ENCODE measurements at regions not wholly inside any gene's neighbourhood (a gene's known extent, or its start where the extent isn't known, plus 50 kb on each side); places are given as distances from the start of the nearest gene placed in this dataset.

GRCh38 chr14:34224221-34224620, 237.8 kb downstream of the SPTSSA start:
- Histone ChIP-seq H3K36me3 (ENCODE audit: control insufficient read depth in 3 of 3, insufficient read depth in 3 of 3, low read length in 3 of 3) (no peaks in the 10 kb centered on the region), H3K4me1 (ENCODE audit: control insufficient read depth in 3 of 3, insufficient read depth in 3 of 3, low read length in 3 of 3) (peaks cover 0 to 4% (median 3%) of the 10 kb centered on the region in 3 donors), H3K27me3 (ENCODE audit: control insufficient read depth in 3 of 3, insufficient read depth in 3 of 3, low read length in 3 of 3) (no peaks in the 10 kb centered on the region), H3K4me3 (ENCODE audit: low read length in 3 of 3) (no peak overlapping the region), H3K27ac (ENCODE audit: low read depth, low read length) (no peak overlapping the region), H3K9me3 (ENCODE audit: control insufficient read depth in 3 of 3, low read length in 3 of 3) (peaks cover 0 to 2% (median 0%) of the 10 kb centered on the region in 3 donors), H3K9ac (ENCODE audit: low read depth in 1 of 3, low read length in 3 of 3) (no peak overlapping the region)

- H3K4me1 ChIP-seq (ENCODE audit: control insufficient read depth in 3 of 3, insufficient read depth in 3 of 3, low read length in 3 of 3), result peaks cover 0 to 4% (median 3%) of the 10 kb centered on the region in 3 donors
- H3K4me3 ChIP-seq (ENCODE audit: low read length in 3 of 3), result no peak overlapping the region
- peaks cover 0 to 2% (median 0%) of the 10 kb centered on the region in 3 donors for H3K9me3 ChIP-seq (ENCODE audit: control insufficient read depth in 3 of 3, low read length in 3 of 3)
- H3K27ac ChIP-seq (ENCODE audit: low read depth, low read length), result no peak overlapping the region
- H3K27me3 ChIP-seq (ENCODE audit: control insufficient read depth in 3 of 3, insufficient read depth in 3 of 3, low read length in 3 of 3), result no peaks in the 10 kb centered on the region
- H3K36me3 ChIP-seq (ENCODE audit: control insufficient read depth in 3 of 3, insufficient read depth in 3 of 3, low read length in 3 of 3), result no peaks in the 10 kb centered on the region
- H3K9ac ChIP-seq (ENCODE audit: low read depth in 1 of 3, low read length in 3 of 3), result no peak overlapping the region
Measured at GRCh38 chr14:34223373-34224148, 238.5 kb downstream of the SPTSSA start.

GRCh38 chr14:34222867-34223266, 239.2 kb downstream of the SPTSSA start:
- H3K27ac ChIP-seq (ENCODE audit: low read depth, low read length), result no peak overlapping the region
- H3K4me1 ChIP-seq (ENCODE audit: control insufficient read depth in 3 of 3, insufficient read depth in 3 of 3, low read length in 3 of 3), result peaks cover 0 to 4% (median 2%) of the 10 kb centered on the region in 3 donors
- H3K4me3 ChIP-seq (ENCODE audit: low read length in 3 of 3), result no peak overlapping the region
- no peaks in the 10 kb centered on the region for H3K27me3 ChIP-seq (ENCODE audit: control insufficient read depth in 3 of 3, insufficient read depth in 3 of 3, low read length in 3 of 3)
- H3K9ac ChIP-seq (ENCODE audit: low read depth in 1 of 3, low read length in 3 of 3), result no peak overlapping the region
- peaks cover 0 to 2% (median 0%) of the 10 kb centered on the region in 3 donors for H3K9me3 ChIP-seq (ENCODE audit: control insufficient read depth in 3 of 3, low read length in 3 of 3)
- no peaks in the 10 kb centered on the region for H3K36me3 ChIP-seq (ENCODE audit: control insufficient read depth in 3 of 3, insufficient read depth in 3 of 3, low read length in 3 of 3)

- H3K4me1 ChIP-seq (ENCODE audit: control insufficient read depth in 3 of 3, insufficient read depth in 3 of 3, low read length in 3 of 3), result peaks cover 0 to 4% (median 0%) of the 10 kb centered on the region in 3 donors
- H3K9ac ChIP-seq (ENCODE audit: low read depth in 1 of 3, low read length in 3 of 3), result no peak overlapping the region
- H3K27me3 ChIP-seq (ENCODE audit: control insufficient read depth in 3 of 3, insufficient read depth in 3 of 3, low read length in 3 of 3), result no peaks in the 10 kb centered on the region
- H3K4me3 ChIP-seq (ENCODE audit: low read length in 3 of 3), result no peak overlapping the region
- H3K27ac ChIP-seq (ENCODE audit: low read depth, low read length), result no peak overlapping the region
- H3K9me3 ChIP-seq (ENCODE audit: control insufficient read depth in 3 of 3, low read length in 3 of 3), result peaks cover 0 to 2% (median 0%) of the 10 kb centered on the region in 3 donors
- H3K36me3 ChIP-seq (ENCODE audit: control insufficient read depth in 3 of 3, insufficient read depth in 3 of 3, low read length in 3 of 3), result no peaks in the 10 kb centered on the region
Measured at GRCh38 chr14:34222122-34222521, 239.9 kb downstream of the SPTSSA start.

GRCh38 chr14:34220921-34221320, 241.1 kb downstream of the SPTSSA start:
- Histone ChIP-seq H3K27me3 (ENCODE audit: control insufficient read depth in 3 of 3, insufficient read depth in 3 of 3, low read length in 3 of 3) (no peaks in the 10 kb centered on the region), H3K4me3 (ENCODE audit: low read length in 3 of 3) (no peak overlapping the region), H3K9me3 (ENCODE audit: control insufficient read depth in 3 of 3, low read length in 3 of 3) (peaks cover 0 to 2% (median 0%) of the 10 kb centered on the region in 3 donors), H3K4me1 (ENCODE audit: control insufficient read depth in 3 of 3, insufficient read depth in 3 of 3, low read length in 3 of 3) (peaks cover 0 to 4% (median 0%) of the 10 kb centered on the region in 3 donors), H3K27ac (ENCODE audit: low read depth, low read length) (no peak overlapping the region), H3K9ac (ENCODE audit: low read depth in 1 of 3, low read length in 3 of 3) (no peak overlapping the region), H3K36me3 (ENCODE audit: control insufficient read depth in 3 of 3, insufficient read depth in 3 of 3, low read length in 3 of 3) (no peaks in the 10 kb centered on the region)

- Histone ChIP-seq H3K4me3 (ENCODE audit: low read length in 3 of 3) (no peak overlapping the region), H3K9ac (ENCODE audit: low read depth in 1 of 3, low read length in 3 of 3) (no peak overlapping the region), H3K9me3 (ENCODE audit: control insufficient read depth in 3 of 3, low read length in 3 of 3) (peaks cover 0 to 2% (median 0%) of the 10 kb centered on the region in 3 donors), H3K27ac (ENCODE audit: low read depth, low read length) (no peak overlapping the region), H3K36me3 (ENCODE audit: control insufficient read depth in 3 of 3, insufficient read depth in 3 of 3, low read length in 3 of 3) (no peaks in the 10 kb centered on the region), H3K4me1 (ENCODE audit: control insufficient read depth in 3 of 3, insufficient read depth in 3 of 3, low read length in 3 of 3) (peaks cover 0 to 4% (median 0%) of the 10 kb centered on the region in 3 donors), H3K27me3 (ENCODE audit: control insufficient read depth in 3 of 3, insufficient read depth in 3 of 3, low read length in 3 of 3) (no peaks in the 10 kb centered on the region)
Measured at GRCh38 chr14:34220378-34220706, 241.7 kb downstream of the SPTSSA start.

GRCh38 chr14:34219661-34220377, 242.2 kb downstream of the SPTSSA start:
- Histone ChIP-seq H3K9me3 (ENCODE audit: control insufficient read depth in 3 of 3, low read length in 3 of 3) (peaks cover 0 to 2% (median 0%) of the 10 kb centered on the region in 3 donors), H3K4me1 (ENCODE audit: control insufficient read depth in 3 of 3, insufficient read depth in 3 of 3, low read length in 3 of 3) (peaks cover 0 to 4% (median 0%) of the 10 kb centered on the region in 3 donors), H3K36me3 (ENCODE audit: control insufficient read depth in 3 of 3, insufficient read depth in 3 of 3, low read length in 3 of 3) (no peaks in the 10 kb centered on the region), H3K27ac (ENCODE audit: low read depth, low read length) (no peak overlapping the region), H3K27me3 (ENCODE audit: control insufficient read depth in 3 of 3, insufficient read depth in 3 of 3, low read length in 3 of 3) (no peaks in the 10 kb centered on the region), H3K4me3 (ENCODE audit: low read length in 3 of 3) (no peak overlapping the region), H3K9ac (ENCODE audit: low read depth in 1 of 3, low read length in 3 of 3) (no peak overlapping the region)

GRCh38 chr14:34218881-34219280, 243.2 kb downstream of the SPTSSA start:
- peaks cover 0 to under 1% (median 0%) of the 10 kb centered on the region in 3 donors for H3K4me1 ChIP-seq (ENCODE audit: control insufficient read depth in 3 of 3, insufficient read depth in 3 of 3, low read length in 3 of 3)
- H3K27me3 ChIP-seq (ENCODE audit: control insufficient read depth in 3 of 3, insufficient read depth in 3 of 3, low read length in 3 of 3), result no peaks in the 10 kb centered on the region
- no peak overlapping the region for H3K9ac ChIP-seq (ENCODE audit: low read depth in 1 of 3, low read length in 3 of 3)
- H3K27ac ChIP-seq (ENCODE audit: low read depth, low read length), result no peak overlapping the region
- no peaks in the 10 kb centered on the region for H3K36me3 ChIP-seq (ENCODE audit: control insufficient read depth in 3 of 3, insufficient read depth in 3 of 3, low read length in 3 of 3)
- H3K9me3 ChIP-seq (ENCODE audit: control insufficient read depth in 3 of 3, low read length in 3 of 3), result peaks cover 0 to 2% (median 0%) of the 10 kb centered on the region in 3 donors
- H3K4me3 ChIP-seq (ENCODE audit: low read length in 3 of 3), result no peak overlapping the region

- Histone ChIP-seq H3K27me3 (ENCODE audit: control insufficient read depth in 3 of 3, insufficient read depth in 3 of 3, low read length in 3 of 3) (no peaks in the 10 kb centered on the region), H3K9me3 (ENCODE audit: control insufficient read depth in 3 of 3, low read length in 3 of 3) (peaks cover 0 to 2% (median 0%) of the 10 kb centered on the region in 3 donors), H3K4me1 (ENCODE audit: control insufficient read depth in 3 of 3, insufficient read depth in 3 of 3, low read length in 3 of 3) (no peaks in the 10 kb centered on the region), H3K4me3 (ENCODE audit: low read length in 3 of 3) (no peak overlapping the region), H3K27ac (ENCODE audit: low read depth, low read length) (no peak overlapping the region), H3K36me3 (ENCODE audit: control insufficient read depth in 3 of 3, insufficient read depth in 3 of 3, low read length in 3 of 3) (no peaks in the 10 kb centered on the region), H3K9ac (ENCODE audit: low read depth in 1 of 3, low read length in 3 of 3) (no peak overlapping the region)
Measured at GRCh38 chr14:34214961-34215360, 247.1 kb downstream of the SPTSSA start.

GRCh38 chr14:34213332-34213731, 248.7 kb downstream of the SPTSSA start:
- no peaks in the 10 kb centered on the region for H3K36me3 ChIP-seq (ENCODE audit: control insufficient read depth in 3 of 3, insufficient read depth in 3 of 3, low read length in 3 of 3)
- H3K27me3 ChIP-seq (ENCODE audit: control insufficient read depth in 3 of 3, insufficient read depth in 3 of 3, low read length in 3 of 3), result no peaks in the 10 kb centered on the region
- H3K4me3 ChIP-seq (ENCODE audit: low read length in 3 of 3), result no peak overlapping the region

More at GRCh38 chr14:34213332-34213731, 248.7 kb downstream of the SPTSSA start:
- Histone ChIP-seq H3K27ac (ENCODE audit: low read depth, low read length) (no peak overlapping the region), H3K9me3 (ENCODE audit: control insufficient read depth in 3 of 3, low read length in 3 of 3) (no peaks in the 10 kb centered on the region), H3K9ac (ENCODE audit: low read depth in 1 of 3, low read length in 3 of 3) (no peak overlapping the region), H3K4me1 (ENCODE audit: control insufficient read depth in 3 of 3, insufficient read depth in 3 of 3, low read length in 3 of 3) (no peaks in the 10 kb centered on the region)
